C4-2B (cell line): ENCODE measurements at regions not wholly inside any gene's neighbourhood (a gene's known extent, or its start where the extent isn't known, plus 50 kb on each side); places are given as distances from the start of the nearest gene placed in this dataset.

Experiments used
- CTCF ChIP-seq: fragments of 450-650 bp; conservative IDR thresholded peaks from 2 replicates; pipeline ENCODE4 v1.5.1; 2017; ENCODE audit warnings: mild to moderate bottlenecking
- ZFX ChIP-seq: fragments of 450-650 bp; IDR thresholded peaks from 2 replicates; pipeline ENCODE4 v1.6.1; 2017

DNA sequence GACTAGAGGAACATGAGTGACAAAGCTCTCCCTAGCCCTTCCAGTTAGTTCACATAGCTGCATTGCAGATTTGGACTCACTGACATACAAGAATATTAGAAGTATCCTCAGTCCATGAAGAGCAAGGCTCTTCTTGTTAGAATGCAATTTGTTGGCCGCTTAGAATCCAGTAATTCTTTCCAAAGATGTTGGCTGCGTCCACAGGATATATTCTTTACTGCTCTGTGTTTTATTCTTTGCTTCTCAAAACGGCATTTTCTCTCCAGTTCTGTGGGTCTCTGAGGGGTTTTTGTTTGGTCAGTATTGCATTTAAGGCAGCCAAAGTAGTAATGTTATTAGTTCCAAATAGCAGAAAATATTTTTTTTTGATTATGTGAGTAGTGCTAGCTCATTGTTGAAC is 588.6 kb downstream of the DNAJB9 start:
- TF ChIP-seq CTCF (no peak), ZFX (no peak)
